ENCODE measurements at regions not wholly inside any gene's neighbourhood (a gene's known extent, or its start where the extent isn't known, plus 50 kb on each side); places are given as distances from the start of the nearest gene placed in this dataset.

GRCh38 chr11:20311444-20311843 is 52.1 kb upstream of the HTATIP2 start:
- H3K4me3 ChIP-seq (ENCODE audit: low read depth in 1 of 3, low read length in 3 of 3) = no peak overlapping the region
- H3K27ac ChIP-seq (ENCODE audit: low read depth in 1 of 3, low read length in 2 of 3) = no peak overlapping the region
- no peaks in the 10 kb centered on the region for H3K36me3 ChIP-seq (ENCODE audit: control insufficient read depth in 3 of 3, insufficient read depth in 2 of 3, low read depth in 1 of 3, low read length in 3 of 3)
- DNase-seq (no peak), FAIRE-seq (no peak)
- WGBS, 3 donors = 73 to 83% (median 82%) methylated on average over 5 of the region's 5 CpGs
- no peaks in the 10 kb centered on the region for H3K9me3 ChIP-seq (ENCODE audit: control insufficient read depth in 2 of 2, insufficient read depth in 1 of 2, low read depth in 1 of 2, low read length in 1 of 2)
- H3K4me1 ChIP-seq (ENCODE audit: control insufficient read depth in 3 of 3, insufficient read depth in 2 of 3, low read depth in 1 of 3, low read length in 2 of 3) = no peaks in the 10 kb centered on the region
- no peaks in the 10 kb centered on the region for H3K27me3 ChIP-seq (ENCODE audit: control insufficient read depth in 3 of 3, insufficient read depth in 3 of 3, low read length in 3 of 3)

GRCh38 chr11:20310596-20311394 is 52.7 kb upstream of the HTATIP2 start:
- 79 to 81% (median 80%) methylated on average over 11 of the region's 11 CpGs for WGBS, 3 donors
- DNase-seq (no peak), FAIRE-seq (no peak)
- H3K36me3 ChIP-seq (ENCODE audit: control insufficient read depth in 3 of 3, insufficient read depth in 2 of 3, low read depth in 1 of 3, low read length in 3 of 3) = no peaks in the 10 kb centered on the region
- H3K27ac ChIP-seq (ENCODE audit: low read depth in 1 of 3, low read length in 2 of 3) = no peak overlapping the region
- no peaks in the 10 kb centered on the region for H3K4me1 ChIP-seq (ENCODE audit: control insufficient read depth in 3 of 3, insufficient read depth in 2 of 3, low read depth in 1 of 3, low read length in 2 of 3)
- H3K27me3 ChIP-seq (ENCODE audit: control insufficient read depth in 3 of 3, insufficient read depth in 3 of 3, low read length in 3 of 3) = no peaks in the 10 kb centered on the region
- H3K4me3 ChIP-seq (ENCODE audit: low read depth in 1 of 3, low read length in 3 of 3) = no peak overlapping the region
- H3K9me3 ChIP-seq (ENCODE audit: control insufficient read depth in 2 of 2, insufficient read depth in 1 of 2, low read depth in 1 of 2, low read length in 1 of 2) = no peaks in the 10 kb centered on the region

- 48 to 58% (median 55%) methylated on average over 9 of the region's 9 CpGs for WGBS, 3 donors
- Histone ChIP-seq H3K27me3 (ENCODE audit: control insufficient read depth in 3 of 3, insufficient read depth in 3 of 3, low read length in 3 of 3) (no peaks in the 10 kb centered on the region), H3K4me3 (ENCODE audit: low read depth in 1 of 3, low read length in 3 of 3) (no peak overlapping the region), H3K27ac (ENCODE audit: low read depth in 1 of 3, low read length in 2 of 3) (no peak overlapping the region), H3K36me3 (ENCODE audit: control insufficient read depth in 3 of 3, insufficient read depth in 2 of 3, low read depth in 1 of 3, low read length in 3 of 3) (no peaks in the 10 kb centered on the region), H3K4me1 (ENCODE audit: control insufficient read depth in 3 of 3, insufficient read depth in 2 of 3, low read depth in 1 of 3, low read length in 2 of 3) (no peaks in the 10 kb centered on the region), H3K9me3 (ENCODE audit: control insufficient read depth in 2 of 2, insufficient read depth in 1 of 2, low read depth in 1 of 2, low read length in 1 of 2) (no peaks in the 10 kb centered on the region)
- no peak for FAIRE-seq
- DNase-seq = no peak
These were observed 53.4 kb upstream of the HTATIP2 start for GRCh38 chr11:20310137-20310536.

- Histone ChIP-seq H3K4me3 (ENCODE audit: low read depth in 1 of 3, low read length in 3 of 3) (no peak overlapping the region), H3K9me3 (ENCODE audit: control insufficient read depth in 2 of 2, insufficient read depth in 1 of 2, low read depth in 1 of 2, low read length in 1 of 2) (no peaks in the 10 kb centered on the region), H3K27me3 (ENCODE audit: control insufficient read depth in 3 of 3, insufficient read depth in 3 of 3, low read length in 3 of 3) (no peaks in the 10 kb centered on the region), H3K27ac (ENCODE audit: low read depth in 1 of 3, low read length in 2 of 3) (no peak overlapping the region), H3K4me1 (ENCODE audit: control insufficient read depth in 3 of 3, insufficient read depth in 2 of 3, low read depth in 1 of 3, low read length in 2 of 3) (no peaks in the 10 kb centered on the region), H3K36me3 (ENCODE audit: control insufficient read depth in 3 of 3, insufficient read depth in 2 of 3, low read depth in 1 of 3, low read length in 3 of 3) (no peaks in the 10 kb centered on the region)
- no peak for FAIRE-seq
- no peak for DNase-seq
- 77 to 82% (median 80%) methylated on average over 5 of the region's 5 CpGs for WGBS, 3 donors
These were observed 54.1 kb upstream of the HTATIP2 start for GRCh38 chr11:20309231-20310025.

- no peak for DNase-seq
- H3K36me3 ChIP-seq (ENCODE audit: control insufficient read depth in 3 of 3, insufficient read depth in 2 of 3, low read depth in 1 of 3, low read length in 3 of 3) = no peaks in the 10 kb centered on the region
- no peak overlapping the region for H3K27ac ChIP-seq (ENCODE audit: low read depth in 1 of 3, low read length in 2 of 3)
- peaks cover 0 to 4% (median 0%) of the 10 kb centered on the region in 3 donors for H3K27me3 ChIP-seq (ENCODE audit: control insufficient read depth in 3 of 3, insufficient read depth in 3 of 3, low read length in 3 of 3)
- FAIRE-seq = no peak
- no peaks in the 10 kb centered on the region for H3K9me3 ChIP-seq (ENCODE audit: control insufficient read depth in 2 of 2, insufficient read depth in 1 of 2, low read depth in 1 of 2, low read length in 1 of 2)
- H3K4me3 ChIP-seq (ENCODE audit: low read depth in 1 of 3, low read length in 3 of 3) = no peak overlapping the region
- WGBS, 3 donors = 50 to 71% (median 62%) methylated on average over 2 of the region's 2 CpGs
- no peaks in the 10 kb centered on the region for H3K4me1 ChIP-seq (ENCODE audit: control insufficient read depth in 3 of 3, insufficient read depth in 2 of 3, low read depth in 1 of 3, low read length in 2 of 3)
These were observed 54.9 kb upstream of the HTATIP2 start for GRCh38 chr11:20308601-20309000.

- no peak overlapping the region for H3K27ac ChIP-seq (ENCODE audit: low read depth in 1 of 3, low read length in 2 of 3)
- no peaks in the 10 kb centered on the region for H3K36me3 ChIP-seq (ENCODE audit: control insufficient read depth in 3 of 3, insufficient read depth in 2 of 3, low read depth in 1 of 3, low read length in 3 of 3)
- FAIRE-seq (no peak), DNase-seq (no peak)
- peaks cover 0 to 4% (median 0%) of the 10 kb centered on the region in 3 donors for H3K27me3 ChIP-seq (ENCODE audit: control insufficient read depth in 3 of 3, insufficient read depth in 3 of 3, low read length in 3 of 3)
- no peaks in the 10 kb centered on the region for H3K9me3 ChIP-seq (ENCODE audit: control insufficient read depth in 2 of 2, insufficient read depth in 1 of 2, low read depth in 1 of 2, low read length in 1 of 2)
- no peaks in the 10 kb centered on the region for H3K4me1 ChIP-seq (ENCODE audit: control insufficient read depth in 3 of 3, insufficient read depth in 2 of 3, low read depth in 1 of 3, low read length in 2 of 3)
- no peak overlapping the region for H3K4me3 ChIP-seq (ENCODE audit: low read depth in 1 of 3, low read length in 3 of 3)
- WGBS, 3 donors = 45 to 55% (median 47%) methylated on average over 6 of the region's 6 CpGs
These were observed 60.0 kb upstream of the HTATIP2 start for GRCh38 chr11:20303391-20303965.

- H3K9me3 ChIP-seq (ENCODE audit: control insufficient read depth in 2 of 2, insufficient read depth in 1 of 2, low read depth in 1 of 2, low read length in 1 of 2) = no peaks in the 10 kb centered on the region
- no peak overlapping the region for H3K27ac ChIP-seq (ENCODE audit: low read depth in 1 of 3, low read length in 2 of 3)
- DNase-seq (no peak), FAIRE-seq (no peak)
- no peaks in the 10 kb centered on the region for H3K27me3 ChIP-seq (ENCODE audit: control insufficient read depth in 3 of 3, insufficient read depth in 3 of 3, low read length in 3 of 3)
- 91 to 93% (median 93%) methylated on average over 4 of the region's 4 CpGs for WGBS, 3 donors
- H3K4me1 ChIP-seq (ENCODE audit: control insufficient read depth in 3 of 3, insufficient read depth in 2 of 3, low read depth in 1 of 3, low read length in 2 of 3) = no peaks in the 10 kb centered on the region
- H3K36me3 ChIP-seq (ENCODE audit: control insufficient read depth in 3 of 3, insufficient read depth in 2 of 3, low read depth in 1 of 3, low read length in 3 of 3) = no peaks in the 10 kb centered on the region
- no peak overlapping the region for H3K4me3 ChIP-seq (ENCODE audit: low read depth in 1 of 3, low read length in 3 of 3)
These were observed 69.5 kb upstream of the HTATIP2 start for GRCh38 chr11:20293992-20294391.

- FAIRE-seq (no peak), DNase-seq (no peak)
- Histone ChIP-seq H3K36me3 (ENCODE audit: control insufficient read depth in 3 of 3, insufficient read depth in 2 of 3, low read depth in 1 of 3, low read length in 3 of 3) (no peaks in the 10 kb centered on the region), H3K4me1 (ENCODE audit: control insufficient read depth in 3 of 3, insufficient read depth in 2 of 3, low read depth in 1 of 3, low read length in 2 of 3) (no peaks in the 10 kb centered on the region), H3K9me3 (ENCODE audit: control insufficient read depth in 2 of 2, insufficient read depth in 1 of 2, low read depth in 1 of 2, low read length in 1 of 2) (no peaks in the 10 kb centered on the region), H3K27me3 (ENCODE audit: control insufficient read depth in 3 of 3, insufficient read depth in 3 of 3, low read length in 3 of 3) (no peaks in the 10 kb centered on the region), H3K4me3 (ENCODE audit: low read depth in 1 of 3, low read length in 3 of 3) (no peak overlapping the region), H3K27ac (ENCODE audit: low read depth in 1 of 3, low read length in 2 of 3) (no peak overlapping the region)
- WGBS, 3 donors = 55 to 74% (median 73%) methylated on average over 1 of the region's 1 CpG
These were observed 70.0 kb upstream of the HTATIP2 start for GRCh38 chr11:20293531-20293930.

Data from small intestine (tissue), 7 donors.